Activated naive CD4-positive, alpha-beta T cell treated with anti-CD3 and anti-CD28 coated beads for 36 hours (primary cell): ENCODE measurements at regions not wholly inside any gene's neighbourhood (a gene's known extent, or its start where the extent isn't known, plus 50 kb on each side); places are given as distances from the start of the nearest gene placed in this dataset.

ENCODE experiments used
- CTCF ChIA-PET: fragments of 350-600 bp; sonication (Branson Sonifier 250); formaldehyde crosslinking; loops from one replicate; lab custom pipeline; 2021; ENCODE audit warnings: antibody characterized with exemption; lab: Charles Lee
- DNase-seq: peaks from one replicate; pipeline ENCODE4 v3.0.0-alpha.2; 2020
- H3K27ac Mint-ChIP-seq: one replicate; pipeline ENCODE4 v1.8.0; 2021; ENCODE audit warnings: mild to moderate bottlenecking, mixed read lengths
- H3K27me3 Mint-ChIP-seq: one replicate; pipeline ENCODE4 v1.8.0; 2021; ENCODE audit warnings: low read depth, mixed read lengths
- H3K36me3 Mint-ChIP-seq: one replicate; pipeline ENCODE4 v1.8.0; 2021; ENCODE audit warnings: low read depth, mixed read lengths
- H3K4me1 Mint-ChIP-seq: one replicate; pipeline ENCODE4 v1.8.0; 2021; ENCODE audit warnings: low read depth, mixed read lengths
- H3K4me3 Mint-ChIP-seq: one replicate; pipeline ENCODE4 v1.8.0; 2021; ENCODE audit warnings: mild to moderate bottlenecking, moderate library complexity, mixed read lengths
- H3K9me3 Mint-ChIP-seq: one replicate; pipeline ENCODE4 v1.8.0; 2021; ENCODE audit warnings: mixed read lengths
- intact Hi-C: fragments of 100-400 bp; cut with micrococcal nuclease; formaldehyde crosslinking; loops from one replicate; pipeline ENCODE4 v1.15.1; 2023

DNA sequence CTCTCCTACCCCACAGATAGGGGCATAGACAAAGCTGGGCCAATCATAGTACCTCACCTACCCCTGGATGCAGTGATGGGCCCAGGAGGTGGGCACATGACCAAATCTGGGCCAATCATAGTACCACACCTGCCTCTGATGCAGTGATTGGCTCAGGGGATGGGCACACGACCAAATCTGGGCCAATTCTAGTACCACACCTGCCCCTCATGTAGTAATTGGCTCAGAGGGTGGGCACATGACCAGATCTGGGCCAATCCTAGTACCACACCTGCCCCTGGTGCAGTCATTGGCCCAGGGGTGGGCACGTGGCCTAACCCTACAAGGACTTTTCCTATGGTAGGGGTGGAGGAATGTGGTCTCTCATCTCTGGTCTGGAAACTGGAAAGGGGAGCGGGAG lies 56.9 kb upstream of the MEF2A start:
- intact Hi-C loops: no loop called here
- no peak overlapping the region for H3K4me3 Mint-ChIP-seq
- H3K36me3 Mint-ChIP-seq: no peaks in the 10 kb centered on the region
- CTCF ChIA-PET: no interaction called here
- H3K4me1 Mint-ChIP-seq: peaks cover 31% of the 10 kb centered on the region
- no peak for DNase-seq
- no peaks in the 10 kb centered on the region for H3K9me3 Mint-ChIP-seq
- H3K27me3 Mint-ChIP-seq: no peaks in the 10 kb centered on the region
- H3K27ac Mint-ChIP-seq: no peak overlapping the region

DNA sequence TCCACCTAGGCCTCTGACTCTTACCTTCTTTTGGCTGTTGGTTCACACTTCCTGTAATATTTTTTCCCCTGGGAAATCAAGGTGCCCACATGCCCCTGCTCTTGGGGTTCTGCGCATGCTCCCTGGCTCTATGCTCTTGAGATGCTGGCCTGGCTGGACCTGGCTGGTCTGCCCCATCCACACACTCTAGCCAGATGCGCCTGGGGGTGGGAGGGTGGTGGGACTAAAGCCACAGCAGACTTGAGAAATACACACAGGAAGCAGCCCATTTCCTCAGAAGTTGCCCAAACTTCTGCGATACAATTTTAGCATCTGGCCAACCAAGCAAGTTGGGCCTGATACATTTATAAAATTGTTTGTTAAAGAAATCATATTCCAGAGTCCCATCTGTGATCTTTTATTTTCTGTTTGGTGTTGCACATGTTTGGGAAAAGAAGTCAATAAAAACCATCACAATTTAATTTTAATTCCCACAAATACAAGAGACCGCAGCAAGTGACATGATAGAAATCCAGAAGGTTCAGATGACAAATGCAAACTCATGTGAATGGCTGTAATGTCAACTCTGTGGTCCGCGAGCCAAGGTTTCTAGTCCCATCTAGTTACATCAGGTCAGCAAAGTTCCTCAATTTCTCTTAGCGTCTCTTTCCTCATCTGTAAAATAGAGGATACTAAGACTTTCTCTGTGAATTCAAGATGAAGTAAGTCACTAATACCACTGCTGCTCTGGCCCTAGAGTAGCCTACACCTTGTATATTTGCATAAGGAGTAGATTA lies 55.9 kb upstream of the MEF2A start:
- no peak overlapping the region for H3K4me3 Mint-ChIP-seq
- DNase-seq: no peak
- no peaks in the 10 kb centered on the region for H3K27me3 Mint-ChIP-seq
- no peaks in the 10 kb centered on the region for H3K9me3 Mint-ChIP-seq
- CTCF ChIA-PET: interaction anchor here (0.9 kb wide), 1 partner anchor 51 kb away, joined by 3 read pairs; no protein-coding TSS in a partner anchor
- peaks cover 27% of the 10 kb centered on the region for H3K4me1 Mint-ChIP-seq
- intact Hi-C loops: no loop called here
- H3K27ac Mint-ChIP-seq: no peak overlapping the region
- no peaks in the 10 kb centered on the region for H3K36me3 Mint-ChIP-seq

DNA sequence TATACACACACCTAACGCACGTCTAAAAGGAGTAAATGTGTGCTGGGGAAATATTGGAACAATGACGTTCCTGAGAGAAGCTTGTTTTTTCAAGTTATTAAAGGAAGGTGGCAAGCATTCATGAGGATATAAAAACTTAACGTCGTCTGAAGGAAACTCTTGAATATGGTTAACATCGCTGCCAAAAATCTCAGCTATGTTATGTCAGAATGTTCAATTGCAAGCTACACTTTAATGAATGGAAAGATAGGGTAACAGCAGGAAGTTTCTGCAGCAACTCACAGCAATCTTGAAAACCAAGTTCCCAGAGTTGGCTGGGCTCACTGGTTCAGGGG lies 54.3 kb upstream of the MEF2A start:
- Mint-ChIP-seq H3K27ac (no peak overlapping the region), H3K27me3 (no peaks in the 10 kb centered on the region), H3K4me1 (peaks cover 27% of the 10 kb centered on the region), H3K9me3 (no peaks in the 10 kb centered on the region), H3K36me3 (no peaks in the 10 kb centered on the region), H3K4me3 (no peak overlapping the region)
- DNase-seq: no peak
- CTCF ChIA-PET: no interaction called here
- intact Hi-C loops: no loop called here

DNA sequence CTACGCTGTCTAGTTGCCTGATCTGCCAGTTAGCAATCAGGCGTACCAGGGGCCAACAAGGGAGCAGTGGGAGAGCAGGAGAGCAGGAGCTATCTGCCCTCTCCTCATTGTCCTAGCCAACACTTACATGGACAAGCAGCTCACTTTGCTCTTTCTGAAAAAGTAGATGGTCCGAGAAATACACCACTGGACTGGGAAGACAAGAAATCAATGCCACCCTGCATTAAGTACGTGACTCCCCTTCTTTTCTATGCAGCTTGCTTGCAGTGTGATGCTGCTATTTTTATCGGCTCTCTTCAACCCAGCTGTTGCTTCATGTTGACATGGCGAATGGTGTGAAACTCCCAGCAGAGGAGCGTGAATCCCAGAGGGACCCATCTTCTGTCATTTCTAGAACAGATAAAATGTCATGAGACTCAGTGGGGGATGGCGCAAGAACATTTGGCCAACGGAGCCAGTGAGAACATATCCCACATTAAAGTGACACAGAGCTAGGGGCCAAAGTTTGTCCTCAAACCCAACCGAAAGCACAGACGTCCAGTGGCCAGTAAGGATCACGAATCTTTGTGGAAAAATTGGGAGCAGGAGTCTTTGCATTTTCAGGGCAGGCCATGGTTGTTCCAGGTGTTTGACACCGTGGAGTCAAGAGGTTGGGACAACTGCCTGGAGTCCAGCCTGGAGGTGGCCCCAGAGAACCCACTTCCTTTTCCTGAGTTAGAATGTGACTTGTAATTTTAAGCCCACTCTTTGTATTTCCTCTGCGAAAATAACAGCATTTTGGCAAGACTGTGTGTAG lies 53.7 kb upstream of the MEF2A start:
- Mint-ChIP-seq H3K4me3 (no peak overlapping the region), H3K27me3 (no peaks in the 10 kb centered on the region), H3K27ac (no peak overlapping the region), H3K36me3 (no peaks in the 10 kb centered on the region), H3K9me3 (no peaks in the 10 kb centered on the region), H3K4me1 (peaks cover 27% of the 10 kb centered on the region)
- no peak for DNase-seq
- CTCF ChIA-PET: interaction anchor here (1.2 to 1.3 kb wide), 2 partner anchors 170 to 192 kb away, joined by 3 read pairs; no protein-coding TSS in a partner anchor
- intact Hi-C loops: no loop called here

DNA sequence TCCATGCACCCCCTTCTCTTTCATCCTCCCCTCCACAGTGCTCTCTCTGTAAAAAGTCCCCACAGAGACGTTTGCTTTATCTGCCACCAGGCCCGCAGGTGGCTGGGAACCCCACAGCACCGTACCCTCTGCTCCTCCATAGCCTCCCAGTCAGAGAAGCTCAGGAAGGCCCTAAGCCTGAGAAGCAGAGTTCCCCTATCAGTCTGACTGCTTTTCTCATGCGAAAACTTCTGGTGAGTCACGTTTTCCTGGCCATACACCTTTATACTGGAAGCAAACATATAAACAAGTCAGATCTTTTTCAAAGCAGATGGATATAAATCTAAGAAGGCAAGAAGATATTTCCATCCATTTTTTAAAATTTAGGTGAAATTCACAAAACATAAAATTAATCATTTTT lies 51.5 kb upstream of the MEF2A start:
- no peaks in the 10 kb centered on the region for H3K36me3 Mint-ChIP-seq

More for the DNA sequence above, 51.5 kb upstream of the MEF2A start:
- peak; percentile 39 for DNase-seq
- Mint-ChIP-seq H3K4me1 (peaks cover 24% of the 10 kb centered on the region), H3K27me3 (no peaks in the 10 kb centered on the region), H3K9me3 (no peaks in the 10 kb centered on the region), H3K4me3 (no peak overlapping the region), H3K27ac (no peak overlapping the region)
- CTCF ChIA-PET: interaction anchor here (1.5 kb wide), 1 partner anchor 154 kb away, joined by 3 read pairs; no protein-coding TSS in a partner anchor
- intact Hi-C loops: no loop called here
